Lower leg skin (tissue), 4 donors: ENCODE measurements at regions not wholly inside any gene's neighbourhood (a gene's known extent, or its start where the extent isn't known, plus 50 kb on each side); places are given as distances from the start of the nearest gene placed in this dataset.

ENCODE experiments used
- DNase-seq, 2 donors: peaks; one replicate each; pipeline ENCODE4 v3.0.0-alpha.2; 2019; ENCODE audit warnings: low spot score in 2 of 2
- H3K4me3 ChIP-seq: fragments of 200-600 bp; sonication (generic); 2 replicates; pipeline ENCODE4 v1.5.1; 2017; ENCODE audit warnings: mild to moderate bottlenecking, low read depth; ENCODE audit not compliant: poor library complexity, severe bottlenecking
- CTCF ChIP-seq, 3 donors: fragments of 450-650 bp; IDR thresholded peaks; one replicate each; pipeline ENCODE4 v1.5.1; 2016; ENCODE audit warnings: antibody characterized with exemption in 3 of 3, mild to moderate bottlenecking in 3 of 3, moderate library complexity in 2 of 3
- POLR2A ChIP-seq, 2 donors: fragments of 450-650 bp; IDR thresholded peaks; one replicate each; pipeline ENCODE4 v1.6.1; 2016 to 2017; ENCODE audit warnings: antibody characterized with exemption in 2 of 2, mild to moderate bottlenecking in 1 of 2, moderate library complexity in 1 of 2
- WGBS, 2 donors: methylation state at CpG; one replicate each; pipeline ENCODE4 v1.1.5; 2018; 5-methylcytosine and 5-hydroxymethylcytosine counted together
- intact Hi-C: fragments of 100-400 bp; cut with DNase I; formaldehyde crosslinking; loops from one replicate; pipeline ENCODE4 v1.15.0; 2023; ENCODE audit warnings: low total_unique reads

GRCh38 chr2:14951569-14952285 is 319.2 kb downstream of the LRATD1 start:
- TF ChIP-seq CTCF (IDR thresholded peaks at IDR 0.05) (no peak), POLR2A (IDR thresholded peaks at IDR 0.05) (no peak)
- intact Hi-C loops: no loop called here
- 91 to 93% methylated on average over 5 of the region's 5 CpGs for WGBS, 2 donors

GRCh38 chr2:14952400-14952963 is 320.0 kb downstream of the LRATD1 start:
- DNase-seq: no peak
- H3K4me3 ChIP-seq: no peak overlapping the region
- intact Hi-C loops: no loop called here
- 77% methylated on average over 6 of the region's 6 CpGs for WGBS, 2 donors
- TF ChIP-seq POLR2A (IDR thresholded peaks at IDR 0.05): no peak
- no peak for TF ChIP-seq CTCF (IDR thresholded peaks at IDR 0.05)

More at GRCh38 chr2:14951569-14952285, 319.2 kb downstream of the LRATD1 start:
- H3K4me3 ChIP-seq: no peak overlapping the region
- no peak for DNase-seq

- H3K4me3 ChIP-seq: no peak overlapping the region
- TF ChIP-seq POLR2A (IDR thresholded peaks at IDR 0.05) (no peak), CTCF (IDR thresholded peaks at IDR 0.05) (no peak)
- intact Hi-C loops: no loop called here
- WGBS, 2 donors: 79 to 81% methylated on average over 2 of the region's 2 CpGs
- no peak for DNase-seq
These were observed 328.3 kb downstream of the LRATD1 start for GRCh38 chr2:14960686-14961324.

GRCh38 chr2:14967729-14968128 is 335.2 kb downstream of the LRATD1 start:
- no peak overlapping the region for H3K4me3 ChIP-seq
- TF ChIP-seq CTCF (IDR thresholded peaks at IDR 0.05) (no peak), POLR2A (IDR thresholded peaks at IDR 0.05) (no peak)
- intact Hi-C loops: no loop called here
- WGBS, 2 donors: 47 to 51% methylated on average over 2 of the region's 2 CpGs
- DNase-seq: no peak

GRCh38 chr2:14975381-14975780 is 342.9 kb downstream of the LRATD1 start:
- DNase-seq: no peak
- H3K4me3 ChIP-seq: no peak overlapping the region
- TF ChIP-seq POLR2A (IDR thresholded peaks at IDR 0.05) (no peak), CTCF (IDR thresholded peaks at IDR 0.05) (no peak)
- WGBS, 2 donors: 77 to 80% methylated on average over 2 of the region's 2 CpGs
- intact Hi-C loops: no loop called here
